ENCODE measurements at regions not wholly inside any gene's neighbourhood (a gene's known extent, or its start where the extent isn't known, plus 50 kb on each side); places are given as distances from the start of the nearest gene placed in this dataset.
"Not testable (repeated sequence)": the region's sequence is repeated elsewhere in the genome, so short reads cannot be mapped to it uniquely, and the experiment has no call there.

GRCh38 chr3:197459571-197459970 is 96.2 kb downstream of the BDH1 start:
- not testable (repeated sequence) for DNase-seq (ENCODE audit: low spot score)

GRCh38 chr3:197458906-197459470 is 96.8 kb downstream of the BDH1 start:
- no peak for DNase-seq (ENCODE audit: low spot score)

- DNase-seq (ENCODE audit: low spot score), result no peak
Observed at GRCh38 chr3:197458179-197458707, 97.5 kb downstream of the BDH1 start.

- DNase-seq (ENCODE audit: low spot score), result peak; percentile 89
Observed at GRCh38 chr3:197456261-197457091, 99.3 kb downstream of the BDH1 start.

GRCh38 chr3:197454841-197455240 is 100.9 kb downstream of the BDH1 start:
- DNase-seq (ENCODE audit: low spot score), result not testable (repeated sequence)

- DNase-seq (ENCODE audit: low spot score), result no peak
Observed at GRCh38 chr3:197454014-197454413, 101.8 kb downstream of the BDH1 start.

GRCh38 chr3:197450810-197451209 is 105.0 kb downstream of the BDH1 start:
- DNase-seq (ENCODE audit: low spot score), result no peak

- no peak for DNase-seq (ENCODE audit: low spot score)
Observed at GRCh38 chr3:197450308-197450707, 105.5 kb downstream of the BDH1 start.

- not testable (repeated sequence) for DNase-seq (ENCODE audit: low spot score)
Observed at GRCh38 chr3:197449181-197449580, 106.6 kb downstream of the BDH1 start.

- DNase-seq (ENCODE audit: low spot score), result not testable (repeated sequence)
Observed at GRCh38 chr3:197447781-197448180, 108.0 kb downstream of the BDH1 start.

GRCh38 chr3:197447057-197447456 is 108.7 kb downstream of the BDH1 start:
- no peak for DNase-seq (ENCODE audit: low spot score)

GRCh38 chr3:197446700-197447056 is 109.1 kb downstream of the BDH1 start:
- no peak for DNase-seq (ENCODE audit: low spot score)

GRCh38 chr3:197445896-197446699 is 109.7 kb downstream of the BDH1 start:
- no peak for DNase-seq (ENCODE audit: low spot score)

GRCh38 chr3:197444793-197445379 is 110.9 kb downstream of the BDH1 start:
- DNase-seq (ENCODE audit: low spot score), result no peak

- DNase-seq (ENCODE audit: low spot score), result no peak
Observed at GRCh38 chr3:197443506-197443905, 112.3 kb downstream of the BDH1 start.

GRCh38 chr3:197440717-197441303 is 115.0 kb downstream of the BDH1 start:
- DNase-seq (ENCODE audit: low spot score), result no peak

GRCh38 chr3:197438906-197439305 is 116.9 kb downstream of the BDH1 start:
- no peak for DNase-seq (ENCODE audit: low spot score)

GRCh38 chr3:197435426-197435825 is 120.3 kb downstream of the BDH1 start:
- no peak for DNase-seq (ENCODE audit: low spot score)

- DNase-seq (ENCODE audit: low spot score), result no peak
Observed at GRCh38 chr3:197434830-197435229, 120.9 kb downstream of the BDH1 start.

- DNase-seq (ENCODE audit: low spot score), result no peak
Observed at GRCh38 chr3:197432384-197433127, 123.2 kb downstream of the BDH1 start.

GRCh38 chr3:197431346-197431910 is 124.3 kb downstream of the BDH1 start:
- no peak for DNase-seq (ENCODE audit: low spot score)

Data from iPS-NIHi11 (cell line).